ENCODE measurements at regions not wholly inside any gene's neighbourhood (a gene's known extent, or its start where the extent isn't known, plus 50 kb on each side); places are given as distances from the start of the nearest gene placed in this dataset.
"Not testable (repeated sequence)": the region's sequence is repeated elsewhere in the genome, so short reads cannot be mapped to it uniquely, and the experiment has no call there.

DNA sequence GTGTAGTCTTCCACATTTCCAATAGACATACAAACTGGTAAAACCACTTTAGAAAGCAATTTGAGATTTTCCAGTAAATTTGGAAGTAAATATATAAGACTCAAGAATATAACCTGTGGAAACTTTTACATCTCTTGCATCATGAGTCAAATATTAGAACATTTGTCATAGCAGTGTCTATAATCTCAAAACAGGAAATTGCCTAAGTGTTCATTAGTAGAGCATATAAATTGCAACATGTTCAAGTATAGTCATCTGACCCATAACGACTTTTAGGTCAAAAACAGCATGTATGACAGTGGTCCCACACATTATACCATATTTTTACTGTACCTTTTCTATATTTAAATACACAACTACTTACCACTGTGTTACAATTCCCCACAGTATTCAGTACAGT lies 555.9 kb upstream of the VRK2 start:
- Histone ChIP-seq H3K9me2 (replicated peaks; ENCODE audit: insufficient read depth, low read length) (no peaks in the 10 kb centered on the region), H4K20me1 (ENCODE audit: low read depth, low read length) (no peaks in the 10 kb centered on the region), H3K79me2 (ENCODE audit: insufficient read depth, low read length) (no peaks in the 10 kb centered on the region), H3K27me3 (ENCODE audit: low read length) (no peaks in the 10 kb centered on the region), H3K9me3 (ENCODE audit: insufficient read depth, low read length) (no peaks in the 10 kb centered on the region), H3K27ac (ENCODE audit: low read depth, low read length) (no peak overlapping the region), H3K9ac (ENCODE audit: low read length) (no peak overlapping the region), H3K4me3 (ENCODE audit: insufficient read depth, low read length, poor library complexity, severe bottlenecking) (no peak overlapping the region), H2AFZ (ENCODE audit: low read depth, low read length, severe bottlenecking) (no peak overlapping the region), H3K4me2 (ENCODE audit: low read depth, low read length, poor library complexity, severe bottlenecking) (no peak overlapping the region), H3K36me3 (ENCODE audit: low read length) (no peaks in the 10 kb centered on the region), H3F3A (ENCODE audit: insufficient read depth) (no peaks in the 10 kb centered on the region)
- TF ChIP-seq, protein P1, sequence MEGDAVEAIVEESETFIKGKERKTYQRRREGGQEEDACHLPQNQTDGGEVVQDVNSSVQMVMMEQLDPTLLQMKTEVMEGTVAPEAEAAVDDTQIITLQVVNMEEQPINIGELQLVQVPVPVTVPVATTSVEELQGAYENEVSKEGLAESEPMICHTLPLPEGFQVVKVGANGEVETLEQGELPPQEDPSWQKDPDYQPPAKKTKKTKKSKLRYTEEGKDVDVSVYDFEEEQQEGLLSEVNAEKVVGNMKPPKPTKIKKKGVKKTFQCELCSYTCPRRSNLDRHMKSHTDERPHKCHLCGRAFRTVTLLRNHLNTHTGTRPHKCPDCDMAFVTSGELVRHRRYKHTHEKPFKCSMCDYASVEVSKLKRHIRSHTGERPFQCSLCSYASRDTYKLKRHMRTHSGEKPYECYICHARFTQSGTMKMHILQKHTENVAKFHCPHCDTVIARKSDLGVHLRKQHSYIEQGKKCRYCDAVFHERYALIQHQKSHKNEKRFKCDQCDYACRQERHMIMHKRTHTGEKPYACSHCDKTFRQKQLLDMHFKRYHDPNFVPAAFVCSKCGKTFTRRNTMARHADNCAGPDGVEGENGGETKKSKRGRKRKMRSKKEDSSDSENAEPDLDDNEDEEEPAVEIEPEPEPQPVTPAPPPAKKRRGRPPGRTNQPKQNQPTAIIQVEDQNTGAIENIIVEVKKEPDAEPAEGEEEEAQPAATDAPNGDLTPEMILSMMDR (IDR thresholded peaks at IDR 0.05; ENCODE audit: insufficient read depth, low read length, poor library complexity, severe bottlenecking) = no peak
- no peak for TF ChIP-seq EZH2phosphoT487 (conservative IDR thresholded peaks at IDR 0.05; ENCODE audit: low read length)

DNA sequence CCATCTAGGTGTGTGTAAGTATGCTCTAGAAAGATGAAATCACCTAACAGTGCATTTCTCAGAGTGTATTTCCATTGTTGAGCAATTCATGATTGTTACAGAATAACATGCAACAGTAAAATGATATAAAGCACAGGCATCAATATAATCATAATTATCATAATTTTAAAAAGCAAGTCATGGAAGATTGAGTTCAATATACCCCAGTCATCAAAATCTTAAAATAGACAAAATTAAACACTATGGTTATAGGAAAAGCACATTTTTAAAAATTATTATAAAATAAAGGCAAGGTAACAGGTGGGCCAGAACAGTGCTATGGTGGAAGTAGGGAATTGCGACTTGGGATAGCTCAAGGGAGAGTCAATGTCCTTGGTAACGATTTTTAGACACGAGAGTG lies 555.4 kb upstream of the VRK2 start:
- H4K20me1 ChIP-seq (ENCODE audit: low read depth, low read length) = no peaks in the 10 kb centered on the region
- H3K36me3 ChIP-seq (ENCODE audit: low read length) = no peaks in the 10 kb centered on the region
- H3K9me3 ChIP-seq (ENCODE audit: insufficient read depth, low read length) = no peaks in the 10 kb centered on the region
- no peak overlapping the region for H3K4me2 ChIP-seq (ENCODE audit: low read depth, low read length, poor library complexity, severe bottlenecking)
- H3K9ac ChIP-seq (ENCODE audit: low read length) = no peak overlapping the region
- H2AFZ ChIP-seq (ENCODE audit: low read depth, low read length, severe bottlenecking) = no peak overlapping the region
- no peak overlapping the region for H3K27ac ChIP-seq (ENCODE audit: low read depth, low read length)
- no peaks in the 10 kb centered on the region for H3K79me2 ChIP-seq (ENCODE audit: insufficient read depth, low read length)
- no peak overlapping the region for H3K4me3 ChIP-seq (ENCODE audit: insufficient read depth, low read length, poor library complexity, severe bottlenecking)
- no peaks in the 10 kb centered on the region for H3F3A ChIP-seq (ENCODE audit: insufficient read depth)
- H3K27me3 ChIP-seq (ENCODE audit: low read length) = no peaks in the 10 kb centered on the region
- no peaks in the 10 kb centered on the region for H3K9me2 ChIP-seq (replicated peaks; ENCODE audit: insufficient read depth, low read length)
- TF ChIP-seq, protein P1 (IDR thresholded peaks at IDR 0.05; ENCODE audit: insufficient read depth, low read length, poor library complexity, severe bottlenecking) = no peak
- TF ChIP-seq EZH2phosphoT487 (conservative IDR thresholded peaks at IDR 0.05; ENCODE audit: low read length) = no peak

DNA sequence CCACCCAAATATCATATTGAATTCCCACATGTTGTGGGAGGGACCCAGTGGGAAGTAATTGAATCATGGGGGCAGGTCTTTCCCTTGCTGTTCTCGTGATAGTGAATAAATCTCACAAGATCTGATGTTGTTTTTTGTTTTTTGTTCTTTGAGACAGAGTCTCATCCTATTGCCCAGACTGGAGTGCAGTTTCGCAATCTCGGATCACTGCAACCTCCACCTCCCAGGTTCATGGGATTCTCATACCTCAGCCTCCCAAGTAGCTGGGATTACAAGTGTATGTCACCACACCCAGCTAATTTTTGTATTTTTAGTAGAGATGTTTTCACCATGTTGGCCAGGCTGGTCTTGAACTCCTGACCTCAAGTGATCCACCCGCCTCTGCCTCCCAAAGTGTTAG lies 552.6 kb upstream of the VRK2 start:
- not testable (repeated sequence) for H3F3A ChIP-seq (ENCODE audit: insufficient read depth); H3K36me3 ChIP-seq (ENCODE audit: low read length)

DNA sequence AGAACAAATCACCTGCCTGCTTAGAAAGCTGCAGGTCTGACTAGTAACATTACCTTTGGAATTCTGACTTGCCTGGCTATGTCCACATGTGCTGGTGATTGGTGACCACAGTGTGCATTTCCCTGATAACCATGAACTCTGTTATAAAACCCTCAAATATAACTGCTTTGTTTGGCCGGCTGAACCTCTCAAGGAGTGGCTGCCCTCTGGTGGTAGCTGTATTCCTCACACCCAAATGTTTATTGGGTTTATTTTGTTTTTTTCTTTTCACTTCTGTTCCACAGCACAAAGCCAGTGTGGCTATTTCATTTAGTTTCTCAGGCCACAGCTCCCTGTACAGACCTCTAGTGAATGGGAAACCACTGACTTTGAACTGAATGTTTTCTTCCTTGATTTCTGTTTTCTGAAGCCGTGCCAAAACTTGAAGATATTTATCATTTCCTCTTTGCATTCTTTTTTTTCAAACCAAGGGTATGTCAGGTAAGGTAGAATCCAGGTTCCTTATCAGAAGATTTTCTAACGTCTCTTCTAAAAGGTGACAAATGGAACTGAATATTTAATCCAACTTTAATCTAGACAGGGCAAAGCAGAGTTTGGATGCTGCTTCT lies 549.0 kb upstream of the VRK2 start:
- H3K4me2 ChIP-seq (ENCODE audit: low read depth, low read length, poor library complexity, severe bottlenecking) = no peak overlapping the region
- TF ChIP-seq, protein P1 (IDR thresholded peaks at IDR 0.05; ENCODE audit: insufficient read depth, low read length, poor library complexity, severe bottlenecking) = peak; percentile 75
- TF ChIP-seq EZH2phosphoT487 (conservative IDR thresholded peaks at IDR 0.05; ENCODE audit: low read length) = no peak
- H4K20me1 ChIP-seq (ENCODE audit: low read depth, low read length) = no peaks in the 10 kb centered on the region
- H3K27ac ChIP-seq (ENCODE audit: low read depth, low read length) = no peak overlapping the region
- H3K9me3 ChIP-seq (ENCODE audit: insufficient read depth, low read length) = no peaks in the 10 kb centered on the region
- H3K36me3 ChIP-seq (ENCODE audit: low read length) = no peaks in the 10 kb centered on the region
- H2AFZ ChIP-seq (ENCODE audit: low read depth, low read length, severe bottlenecking) = no peak overlapping the region
- H3K9me2 ChIP-seq (replicated peaks; ENCODE audit: insufficient read depth, low read length) = no peaks in the 10 kb centered on the region
- no peaks in the 10 kb centered on the region for H3K27me3 ChIP-seq (ENCODE audit: low read length)
- H3K9ac ChIP-seq (ENCODE audit: low read length) = no peak overlapping the region
- no peaks in the 10 kb centered on the region for H3F3A ChIP-seq (ENCODE audit: insufficient read depth)
- no peak overlapping the region for H3K4me3 ChIP-seq (ENCODE audit: insufficient read depth, low read length, poor library complexity, severe bottlenecking)
- H3K79me2 ChIP-seq (ENCODE audit: insufficient read depth, low read length) = no peaks in the 10 kb centered on the region

More for the DNA sequence above, 552.6 kb upstream of the VRK2 start:
- not testable (repeated sequence) for H3K27me3 ChIP-seq (ENCODE audit: low read length); H3K4me2 ChIP-seq (ENCODE audit: low read depth, low read length, poor library complexity, severe bottlenecking); H3K9me2 ChIP-seq (replicated peaks; ENCODE audit: insufficient read depth, low read length); H4K20me1 ChIP-seq (ENCODE audit: low read depth, low read length); H3K27ac ChIP-seq (ENCODE audit: low read depth, low read length); H3K4me3 ChIP-seq (ENCODE audit: insufficient read depth, low read length, poor library complexity, severe bottlenecking); H3K9ac ChIP-seq (ENCODE audit: low read length); H3K9me3 ChIP-seq (ENCODE audit: insufficient read depth, low read length); H3K79me2 ChIP-seq (ENCODE audit: insufficient read depth, low read length); H2AFZ ChIP-seq (ENCODE audit: low read depth, low read length, severe bottlenecking)

Measured in SU-DHL-6 (cell line).